ENCODE measurements at regions not wholly inside any gene's neighbourhood (a gene's known extent, or its start where the extent isn't known, plus 50 kb on each side); places are given as distances from the start of the nearest gene placed in this dataset.

DNA sequence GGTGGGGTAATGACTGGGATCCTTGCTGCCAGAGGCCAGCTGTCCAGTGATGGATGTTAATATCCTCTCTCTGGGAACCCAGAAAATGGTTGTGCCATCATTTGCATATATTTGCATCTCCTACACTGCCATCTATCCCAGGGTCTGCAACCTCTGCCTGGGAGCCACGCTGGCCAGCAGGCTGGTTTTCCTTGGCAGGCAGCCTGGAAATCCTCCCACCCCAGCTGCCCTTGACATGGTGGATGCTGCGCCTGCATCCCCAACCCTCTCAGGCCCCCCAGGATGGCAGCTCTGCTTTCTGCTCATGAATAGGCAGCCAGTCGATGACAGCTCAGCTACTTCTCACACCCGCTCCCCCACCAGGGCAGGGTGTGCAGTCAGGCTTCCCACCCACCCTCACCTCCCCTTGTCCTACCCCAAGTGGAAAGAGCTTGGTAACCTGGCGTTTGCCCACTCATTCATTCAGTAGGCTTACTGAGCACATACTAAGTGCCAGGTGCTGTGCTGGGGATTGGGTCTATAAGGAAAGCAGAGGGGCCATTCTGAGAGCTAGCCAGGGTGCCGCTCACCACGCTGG is 202.5 kb downstream of the TRIM29 start:
- Histone ChIP-seq H3K4me3 (no peak overlapping the region), H3K27me3 (peaks cover 0 to 14% (median 6%) of the 10 kb centered on the region in 7 donors), H3K9me3 (no peaks in the 10 kb centered on the region), H3K4me1 (peaks cover 0 to 3% (median 1%) of the 10 kb centered on the region in 9 donors), H3K27ac (no peak overlapping the region), H3K36me3 (no peaks in the 10 kb centered on the region)
- ATAC-seq, result no peak
- WGBS, 2 donors, result 54 to 73% methylated on average over 7 of the region's 7 CpGs
- TF ChIP-seq, protein P1, sequence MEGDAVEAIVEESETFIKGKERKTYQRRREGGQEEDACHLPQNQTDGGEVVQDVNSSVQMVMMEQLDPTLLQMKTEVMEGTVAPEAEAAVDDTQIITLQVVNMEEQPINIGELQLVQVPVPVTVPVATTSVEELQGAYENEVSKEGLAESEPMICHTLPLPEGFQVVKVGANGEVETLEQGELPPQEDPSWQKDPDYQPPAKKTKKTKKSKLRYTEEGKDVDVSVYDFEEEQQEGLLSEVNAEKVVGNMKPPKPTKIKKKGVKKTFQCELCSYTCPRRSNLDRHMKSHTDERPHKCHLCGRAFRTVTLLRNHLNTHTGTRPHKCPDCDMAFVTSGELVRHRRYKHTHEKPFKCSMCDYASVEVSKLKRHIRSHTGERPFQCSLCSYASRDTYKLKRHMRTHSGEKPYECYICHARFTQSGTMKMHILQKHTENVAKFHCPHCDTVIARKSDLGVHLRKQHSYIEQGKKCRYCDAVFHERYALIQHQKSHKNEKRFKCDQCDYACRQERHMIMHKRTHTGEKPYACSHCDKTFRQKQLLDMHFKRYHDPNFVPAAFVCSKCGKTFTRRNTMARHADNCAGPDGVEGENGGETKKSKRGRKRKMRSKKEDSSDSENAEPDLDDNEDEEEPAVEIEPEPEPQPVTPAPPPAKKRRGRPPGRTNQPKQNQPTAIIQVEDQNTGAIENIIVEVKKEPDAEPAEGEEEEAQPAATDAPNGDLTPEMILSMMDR (IDR thresholded peaks at IDR 0.05), result no peak
- no peak for DNase-seq
- intact Hi-C loops (cut with DNase I), result no loop called here

DNA sequence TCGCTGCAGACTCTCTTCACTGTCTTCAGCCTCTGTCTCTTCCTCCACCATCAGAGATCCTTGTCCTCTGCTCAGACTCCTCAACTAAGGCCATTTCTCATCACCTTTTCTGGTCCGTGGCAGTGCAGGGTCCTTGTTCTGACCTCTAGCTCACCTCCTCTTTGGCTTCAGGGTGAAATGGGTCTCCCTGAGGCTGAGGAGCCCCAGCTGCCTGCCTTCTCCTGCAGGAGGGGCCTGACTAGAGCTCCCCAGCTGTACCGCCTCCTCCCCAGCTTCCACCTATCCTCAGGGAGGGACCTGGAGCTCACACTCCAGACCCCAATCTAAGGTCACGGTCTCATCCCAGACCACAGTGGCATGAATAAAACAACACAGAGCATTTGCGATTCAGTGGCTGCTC is 203.0 kb downstream of the TRIM29 start:
- TF ChIP-seq, protein P1 (IDR thresholded peaks at IDR 0.05), result no peak
- H3K4me3 ChIP-seq, result no peak overlapping the region
- no peak overlapping the region for H3K27ac ChIP-seq
- H3K27me3 ChIP-seq, result peaks cover 0 to 19% (median 6%) of the 10 kb centered on the region in 7 donors
- ATAC-seq (no peak), DNase-seq (no peak)
- no peaks in the 10 kb centered on the region for H3K36me3 ChIP-seq
- intact Hi-C loops (cut with DNase I), result no loop called here
- H3K4me1 ChIP-seq, result no peaks in the 10 kb centered on the region
- H3K9me3 ChIP-seq, result no peaks in the 10 kb centered on the region
- WGBS, 2 donors, result 74 to 81% methylated on average over 5 of the region's 5 CpGs

DNA sequence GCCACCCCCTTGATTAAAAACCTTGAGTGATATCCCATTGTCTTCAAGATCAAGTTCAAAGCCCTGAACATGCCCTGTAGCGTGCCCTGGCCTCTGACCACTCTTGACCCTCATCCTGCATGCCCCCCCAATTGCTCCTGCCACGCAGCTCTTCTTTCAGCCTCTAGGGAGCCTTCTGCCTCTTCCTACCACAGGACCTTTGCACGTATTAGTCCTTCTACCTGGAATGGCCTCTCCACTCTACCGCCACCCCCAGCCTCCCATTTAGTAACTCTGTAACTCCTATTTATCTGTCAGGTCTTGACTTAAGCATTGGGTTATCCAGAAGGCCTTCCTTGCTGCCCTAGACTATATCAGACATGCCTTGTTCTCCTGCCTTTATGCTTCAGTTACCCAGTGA is 203.6 kb downstream of the TRIM29 start:
- Histone ChIP-seq H3K36me3 (no peaks in the 10 kb centered on the region), H3K4me3 (no peak overlapping the region), H3K27me3 (peaks cover 0 to 23% (median 6%) of the 10 kb centered on the region in 7 donors), H3K4me1 (no peaks in the 10 kb centered on the region), H3K27ac (no peak overlapping the region), H3K9me3 (no peaks in the 10 kb centered on the region)
- 86 to 90% methylated on average over 4 of the region's 4 CpGs for WGBS, 2 donors
- DNase-seq (no peak), ATAC-seq (no peak)
- intact Hi-C loops (cut with DNase I), result no loop called here
- TF ChIP-seq, protein P1 (IDR thresholded peaks at IDR 0.05), result no peak

DNA sequence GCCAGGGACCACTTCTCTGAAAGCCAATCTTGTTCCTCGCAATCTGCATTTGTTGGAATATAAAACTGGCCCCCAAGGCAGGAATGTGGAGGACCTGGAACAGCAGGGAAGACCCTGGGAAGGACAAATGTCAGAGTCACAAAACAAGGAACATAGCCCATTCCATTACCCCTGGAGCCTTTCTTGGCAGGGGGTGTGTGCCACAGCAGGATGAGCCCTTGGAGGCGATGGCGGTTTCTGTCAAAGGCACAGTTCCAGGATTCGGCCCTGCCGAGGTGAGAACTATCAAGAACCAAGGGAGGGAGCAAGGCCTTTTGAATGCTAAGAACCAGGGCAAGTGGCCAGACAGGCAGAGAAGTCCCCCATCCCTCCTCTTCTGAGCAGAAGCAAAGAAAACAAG is 204.3 kb downstream of the TRIM29 start:
- TF ChIP-seq, protein P1 (IDR thresholded peaks at IDR 0.05), result no peak
- no peak for DNase-seq
- ATAC-seq, result no peak
- Histone ChIP-seq H3K27ac (no peak overlapping the region), H3K4me1 (no peaks in the 10 kb centered on the region), H3K4me3 (no peak overlapping the region), H3K9me3 (no peaks in the 10 kb centered on the region), H3K36me3 (no peaks in the 10 kb centered on the region), H3K27me3 (peaks cover 0 to 23% (median 6%) of the 10 kb centered on the region in 7 donors)
- intact Hi-C loops (cut with DNase I), result no loop called here
- 43 to 60% methylated on average over 5 of the region's 5 CpGs for WGBS, 2 donors

Measured in heart right ventricle (tissue), 16 donors.